ENCODE measurements at regions not wholly inside any gene's neighbourhood (a gene's known extent, or its start where the extent isn't known, plus 50 kb on each side); places are given as distances from the start of the nearest gene placed in this dataset.

- TF ChIP-seq CTCF (IDR thresholded peaks at IDR 0.05) (no peak), POLR2A (IDR thresholded peaks at IDR 0.05) (no peak)
Observed at GRCh38 chr3:168909260-168909659, 754.3 kb downstream of the MECOM start.

All from adrenal gland (tissue), 5 donors.